Esophagus muscularis mucosa (tissue), 4 donors: ENCODE measurements at regions not wholly inside any gene's neighbourhood (a gene's known extent, or its start where the extent isn't known, plus 50 kb on each side); places are given as distances from the start of the nearest gene placed in this dataset.
A peak's percentile ranks its signal among the peaks of the same experiment; 100 is the strongest.

Source experiments
- DNase-seq: peaks from one replicate; pipeline ENCODE4 v3.0.0-alpha.2; 2017; ENCODE audit errors: extremely low spot score
- H3K27ac ChIP-seq, 4 donors: fragments of 200-600 bp; sonication (generic); replicated peaks in 1 of 4; 1 replicate in 3 of 4; 2 replicates in 1 of 4; pipeline ENCODE4 v1.5.1; 2016 to 2019; ENCODE audit warnings: mild to moderate bottlenecking in 1 of 4
- H3K27me3 ChIP-seq, 4 donors: fragments of 200-600 bp; sonication (generic); one replicate each; pipeline versions ENCODE4 v1.5.1 to v1.6.0; 2016 to 2019
- H3K36me3 ChIP-seq, 4 donors: fragments of 200-600 bp; sonication (generic); one replicate each; pipeline ENCODE4 v1.5.1; 2016 to 2019
- H3K4me1 ChIP-seq, 4 donors: fragments of 200-600 bp; sonication (generic); one replicate each; pipeline ENCODE4 v1.5.1; 2016 to 2019
- H3K4me3 ChIP-seq, 4 donors: fragments of 200-600 bp; sonication (generic); 1 replicate in 2 of 4; 2 replicates in 2 of 4; pipeline ENCODE4 v1.5.1; 2016 to 2019; ENCODE audit warnings: mild to moderate bottlenecking in 4 of 4, moderate library complexity in 1 of 4
- H3K9me3 ChIP-seq, 4 donors: fragments of 200-600 bp; sonication (generic); 1 replicate in 3 of 4; 2 replicates in 1 of 4; pipeline ENCODE4 v1.5.1; 2016 to 2019
- EP300 ChIP-seq: sonication (generic); formaldehyde crosslinking; IDR thresholded peaks from one replicate; pipeline ENCODE4 v1.6.1; 2017; ENCODE audit warnings: antibody characterized with exemption
- POLR2A ChIP-seq: fragments of 450-650 bp; IDR thresholded peaks from one replicate; pipeline ENCODE4 v1.6.1; 2017; ENCODE audit warnings: antibody characterized with exemption, moderate library complexity, mild to moderate bottlenecking, low read depth
- POLR2AphosphoS5 ChIP-seq, 2 donors: sonication (generic); formaldehyde crosslinking; IDR thresholded peaks; one replicate each; pipeline ENCODE4 v1.6.1; 2017; ENCODE audit warnings: antibody characterized with exemption in 2 of 2
- WGBS: methylation state at CpG from one replicate; pipeline ENCODE4 v1.1.5; 2018; 5-methylcytosine and 5-hydroxymethylcytosine counted together
- intact Hi-C: fragments of 100-400 bp; cut with DNase I; formaldehyde crosslinking; loops from one replicate; pipeline ENCODE4 v1.15.1; 2023
- TF ChIP-seq, protein P1 (sequence below), 3 experiments: fragments of 200-600 bp in 2 of 3; fragments of 450-650 bp in 1 of 3; sonication (generic) in 2 of 3; IDR thresholded peaks; one replicate each; pipeline ENCODE4 v1.5.1; 2017 to 2019; ENCODE audit warnings: antibody characterized with exemption in 3 of 3, mild to moderate bottlenecking in 2 of 3, moderate library complexity in 1 of 3

DNA sequence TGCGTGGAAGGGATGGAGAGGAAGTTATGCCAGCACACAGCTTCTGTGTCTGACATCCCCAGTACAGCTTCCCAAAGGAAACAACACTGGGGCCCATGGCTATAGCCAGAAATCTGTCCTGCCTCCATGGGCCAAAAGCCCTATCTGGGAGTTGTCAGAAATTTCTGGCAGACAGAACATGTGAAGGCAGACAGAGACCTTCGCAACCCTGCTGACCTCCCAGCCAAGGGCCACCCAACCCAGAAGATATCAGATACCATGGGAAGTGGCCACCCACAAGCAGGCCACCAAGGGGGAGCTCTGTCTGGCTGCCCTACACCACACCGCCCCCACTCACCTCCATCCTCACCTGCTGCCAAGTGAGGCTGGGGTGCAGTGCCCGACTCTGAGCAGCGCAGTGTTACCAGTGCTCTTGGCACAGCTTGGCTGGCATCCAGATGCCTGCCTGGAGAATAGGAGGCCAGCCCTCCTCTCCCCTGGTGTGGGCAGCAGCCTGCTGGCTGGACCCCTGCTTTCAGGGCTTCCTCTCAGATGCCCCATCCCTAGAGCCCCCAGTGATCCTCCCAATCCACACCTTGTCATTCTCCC, 61.6 kb upstream of the NEURL1B start:
- H3K36me3 ChIP-seq = no peaks in the 10 kb centered on the region
- no peak for TF ChIP-seq POLR2AphosphoS5 (IDR thresholded peaks at IDR 0.05)
- TF ChIP-seq, protein P1, sequence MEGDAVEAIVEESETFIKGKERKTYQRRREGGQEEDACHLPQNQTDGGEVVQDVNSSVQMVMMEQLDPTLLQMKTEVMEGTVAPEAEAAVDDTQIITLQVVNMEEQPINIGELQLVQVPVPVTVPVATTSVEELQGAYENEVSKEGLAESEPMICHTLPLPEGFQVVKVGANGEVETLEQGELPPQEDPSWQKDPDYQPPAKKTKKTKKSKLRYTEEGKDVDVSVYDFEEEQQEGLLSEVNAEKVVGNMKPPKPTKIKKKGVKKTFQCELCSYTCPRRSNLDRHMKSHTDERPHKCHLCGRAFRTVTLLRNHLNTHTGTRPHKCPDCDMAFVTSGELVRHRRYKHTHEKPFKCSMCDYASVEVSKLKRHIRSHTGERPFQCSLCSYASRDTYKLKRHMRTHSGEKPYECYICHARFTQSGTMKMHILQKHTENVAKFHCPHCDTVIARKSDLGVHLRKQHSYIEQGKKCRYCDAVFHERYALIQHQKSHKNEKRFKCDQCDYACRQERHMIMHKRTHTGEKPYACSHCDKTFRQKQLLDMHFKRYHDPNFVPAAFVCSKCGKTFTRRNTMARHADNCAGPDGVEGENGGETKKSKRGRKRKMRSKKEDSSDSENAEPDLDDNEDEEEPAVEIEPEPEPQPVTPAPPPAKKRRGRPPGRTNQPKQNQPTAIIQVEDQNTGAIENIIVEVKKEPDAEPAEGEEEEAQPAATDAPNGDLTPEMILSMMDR (IDR thresholded peaks at IDR 0.05) = no peak
- TF ChIP-seq POLR2A = no peak
- H3K4me1 ChIP-seq = peaks cover 42 to 61% (median 59%) of the 10 kb centered on the region in 4 donors
- no peaks in the 10 kb centered on the region for H3K27me3 ChIP-seq
- 100% methylated on average over 4 of the region's 5 CpGs for WGBS
- no peak overlapping the region for H3K4me3 ChIP-seq
- no peak overlapping the region for H3K27ac ChIP-seq
- no peak for DNase-seq
- H3K9me3 ChIP-seq = no peaks in the 10 kb centered on the region
- intact Hi-C loops = no loop called here

DNA sequence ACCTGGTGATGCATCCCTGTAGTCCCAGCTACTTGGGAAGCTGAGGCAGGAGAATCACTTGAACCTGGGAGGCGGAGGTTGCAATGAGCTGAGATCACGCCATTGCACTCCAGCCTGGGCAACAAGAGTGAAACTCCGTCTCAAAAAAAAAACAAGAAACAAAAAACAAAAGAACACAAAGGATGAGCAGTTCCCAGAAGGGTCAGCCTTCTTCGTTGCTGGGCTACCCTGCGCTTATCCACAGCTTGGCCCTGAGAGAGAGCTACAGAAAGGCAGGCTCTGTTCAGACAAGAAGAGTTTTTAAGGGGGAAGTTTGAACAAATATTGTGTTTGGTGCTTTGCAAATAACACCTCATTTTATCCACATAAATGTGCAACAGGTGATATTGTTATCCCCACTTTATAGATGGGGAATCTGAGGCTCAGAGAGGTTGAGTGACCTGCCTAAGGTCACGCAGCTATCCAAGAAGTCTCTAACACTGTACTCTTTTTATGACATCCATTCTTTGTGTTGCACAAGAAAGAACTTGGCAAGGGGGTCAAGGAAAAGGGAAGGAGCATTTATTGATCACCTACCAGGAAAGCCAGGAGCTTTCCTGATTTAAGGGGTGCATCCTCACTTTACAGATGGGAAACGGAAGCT, 63.7 kb upstream of the NEURL1B start:
- Histone ChIP-seq H3K36me3 (no peaks in the 10 kb centered on the region), H3K27ac (no peak overlapping the region), H3K27me3 (no peaks in the 10 kb centered on the region), H3K4me3 (no peak overlapping the region), H3K9me3 (no peaks in the 10 kb centered on the region), H3K4me1 (peaks cover 28 to 58% (median 49%) of the 10 kb centered on the region in 4 donors)
- no peak for DNase-seq
- intact Hi-C loops = no loop called here
- WGBS = 78% methylated on average over 7 of the region's 7 CpGs
- TF ChIP-seq POLR2AphosphoS5 (IDR thresholded peaks at IDR 0.05) (no peak), POLR2A (no peak), EP300 (no peak)
- TF ChIP-seq, protein P1 (IDR thresholded peaks at IDR 0.05) = no peak

DNA sequence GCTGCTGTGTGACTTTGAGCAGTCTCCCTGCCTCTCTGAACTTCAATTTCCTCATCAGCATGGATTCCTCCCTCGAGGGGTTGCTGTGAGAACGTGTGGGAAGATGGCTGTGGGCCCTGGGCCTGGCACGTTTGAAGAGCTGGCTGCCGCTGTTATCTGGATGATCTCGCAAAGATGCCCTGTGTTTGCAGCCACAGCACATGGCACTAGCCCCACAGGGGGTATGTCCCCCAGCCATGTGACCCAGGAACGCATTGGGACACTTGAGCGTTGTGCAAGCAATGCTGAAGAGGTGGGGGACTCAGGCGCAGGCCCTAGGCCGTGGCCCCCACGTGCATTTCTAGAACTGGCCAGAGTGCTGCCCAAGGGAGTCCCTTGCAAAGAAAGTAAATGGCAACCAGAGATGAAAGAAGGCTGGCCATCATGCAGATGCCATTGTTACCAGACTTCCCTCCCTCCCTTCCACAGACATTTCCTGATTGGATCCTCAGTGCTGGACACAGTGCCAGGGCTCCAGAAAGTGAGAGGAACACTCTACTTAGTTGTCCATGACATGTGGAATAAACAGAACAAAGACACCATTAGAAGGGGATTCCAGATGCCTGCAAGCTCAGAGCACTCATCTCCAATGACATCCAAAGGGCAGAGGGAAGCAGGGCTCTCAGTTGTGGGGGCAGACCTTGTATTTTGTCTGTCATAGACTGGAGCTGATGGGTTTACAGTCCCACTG, 65.1 kb upstream of the NEURL1B start:
- Histone ChIP-seq H3K27ac (peak overlapping the region in 2 of 4 donors; percentile 5 to 26), H3K4me1 (peaks cover 26 to 58% (median 48%) of the 10 kb centered on the region in 4 donors), H3K9me3 (no peaks in the 10 kb centered on the region), H3K36me3 (no peaks in the 10 kb centered on the region), H3K27me3 (no peaks in the 10 kb centered on the region), H3K4me3 (no peak overlapping the region)
- TF ChIP-seq EP300 = no peak
- no peak for TF ChIP-seq POLR2A
- TF ChIP-seq, protein P1 (IDR thresholded peaks at IDR 0.05) = no peak
- TF ChIP-seq POLR2AphosphoS5 (IDR thresholded peaks at IDR 0.05) = peak in 1 of 2 donors; percentile 22
- WGBS = 71% methylated on average over 10 of the region's 10 CpGs
- DNase-seq = no peak
- intact Hi-C loops = no loop called here

DNA sequence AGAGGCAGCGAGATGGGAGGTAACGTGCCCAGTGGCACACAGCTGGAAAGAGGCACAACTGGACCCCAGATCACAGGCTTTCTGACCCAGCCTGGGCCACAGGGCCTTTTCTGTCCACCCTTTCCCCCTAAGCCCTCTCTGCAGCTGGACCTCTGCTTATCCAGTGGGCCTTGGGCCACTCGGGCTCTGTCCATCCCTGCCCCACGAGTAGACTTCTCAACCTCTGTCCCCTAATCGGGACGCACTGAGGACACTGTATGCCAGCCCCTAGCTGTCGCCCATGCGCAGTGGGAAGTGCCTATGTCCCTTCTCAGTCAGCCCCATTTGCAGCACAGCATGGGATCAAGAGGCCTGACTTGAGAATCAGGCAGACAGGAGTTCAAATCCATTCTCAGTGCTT, 65.6 kb upstream of the NEURL1B start:
- 83% methylated on average over 8 of the region's 8 CpGs for WGBS
- TF ChIP-seq, protein P1 (IDR thresholded peaks at IDR 0.05) = no peak
- TF ChIP-seq POLR2AphosphoS5 (IDR thresholded peaks at IDR 0.05) = no peak
- no peak for TF ChIP-seq EP300
- no peak for TF ChIP-seq POLR2A
- DNase-seq = no peak
- no peaks in the 10 kb centered on the region for H3K9me3 ChIP-seq
- H3K27ac ChIP-seq = peak overlapping the region in 2 of 4 donors; percentile 22 to 26
- no peak overlapping the region for H3K4me3 ChIP-seq
- no peaks in the 10 kb centered on the region for H3K36me3 ChIP-seq
- intact Hi-C loops = no loop called here
- no peaks in the 10 kb centered on the region for H3K27me3 ChIP-seq
- peaks cover 27 to 61% (median 53%) of the 10 kb centered on the region in 4 donors for H3K4me1 ChIP-seq
